T-helper 2 cell treated with Interferon-gamma antibody and Interleukin-4, amounts not matched to agents 5 μg/mL and 100 μg/mL, for 36 hours (primary cell): ENCODE measurements at regions not wholly inside any gene's neighbourhood (a gene's known extent, or its start where the extent isn't known, plus 50 kb on each side); places are given as distances from the start of the nearest gene placed in this dataset.

Source experiments
- DNase-seq: peaks from one replicate; pipeline ENCODE4 v3.0.0; 2021; ENCODE audit warnings: low spot score
- H3K27ac Mint-ChIP-seq: one replicate; pipeline ENCODE4 v1.8.0; 2021; ENCODE audit warnings: mild to moderate bottlenecking, mixed read lengths
- H3K27me3 Mint-ChIP-seq: one replicate; pipeline ENCODE4 v1.8.0; 2021; ENCODE audit warnings: low read depth, mixed read lengths
- H3K36me3 Mint-ChIP-seq: one replicate; pipeline ENCODE4 v1.8.0; 2021; ENCODE audit warnings: low read depth, mixed read lengths
- H3K4me1 Mint-ChIP-seq: one replicate; pipeline ENCODE4 v1.8.0; 2021; ENCODE audit warnings: low read depth, mixed read lengths
- H3K4me3 Mint-ChIP-seq: one replicate; pipeline ENCODE4 v1.8.0; 2022; ENCODE audit warnings: mild to moderate bottlenecking, moderate library complexity, mixed read lengths
- H3K9me3 Mint-ChIP-seq: one replicate; pipeline ENCODE4 v1.8.0; 2021; ENCODE audit warnings: mixed read lengths

- Mint-ChIP-seq H3K36me3 (no peaks in the 10 kb centered on the region), H3K4me1 (no peaks in the 10 kb centered on the region), H3K4me3 (no peak overlapping the region), H3K27me3 (no peaks in the 10 kb centered on the region), H3K9me3 (no peaks in the 10 kb centered on the region), H3K27ac (no peak overlapping the region)
- DNase-seq = no peak
These were observed 245.4 kb upstream of the SOX4 start for GRCh38 chr6:21348146-21348503.

- no peak overlapping the region for H3K4me3 Mint-ChIP-seq
- no peak for DNase-seq
These were observed 244.9 kb upstream of the SOX4 start for GRCh38 chr6:21348504-21349195.

GRCh38 chr6:21349834-21350233, 243.7 kb upstream of the SOX4 start:
- DNase-seq = no peak
- Mint-ChIP-seq H3K36me3 (no peaks in the 10 kb centered on the region), H3K4me3 (no peak overlapping the region), H3K27ac (no peak overlapping the region), H3K4me1 (no peaks in the 10 kb centered on the region), H3K27me3 (no peaks in the 10 kb centered on the region), H3K9me3 (no peaks in the 10 kb centered on the region)

More at GRCh38 chr6:21348504-21349195, 244.9 kb upstream of the SOX4 start:
- H3K36me3 Mint-ChIP-seq = no peaks in the 10 kb centered on the region
- H3K27ac Mint-ChIP-seq = no peak overlapping the region
- H3K27me3 Mint-ChIP-seq = no peaks in the 10 kb centered on the region
- no peaks in the 10 kb centered on the region for H3K4me1 Mint-ChIP-seq
- H3K9me3 Mint-ChIP-seq = no peaks in the 10 kb centered on the region

- H3K9me3 Mint-ChIP-seq = no peaks in the 10 kb centered on the region
- no peak overlapping the region for H3K27ac Mint-ChIP-seq
- no peaks in the 10 kb centered on the region for H3K4me1 Mint-ChIP-seq
- DNase-seq = no peak
- H3K36me3 Mint-ChIP-seq = no peaks in the 10 kb centered on the region
- H3K4me3 Mint-ChIP-seq = no peak overlapping the region
- no peaks in the 10 kb centered on the region for H3K27me3 Mint-ChIP-seq
These were observed 242.6 kb upstream of the SOX4 start for GRCh38 chr6:21350926-21351325.

GRCh38 chr6:21352131-21352530, 241.4 kb upstream of the SOX4 start:
- Mint-ChIP-seq H3K9me3 (no peaks in the 10 kb centered on the region), H3K4me1 (no peaks in the 10 kb centered on the region), H3K36me3 (no peaks in the 10 kb centered on the region), H3K27ac (no peak overlapping the region), H3K27me3 (no peaks in the 10 kb centered on the region), H3K4me3 (no peak overlapping the region)
- no peak for DNase-seq

- no peaks in the 10 kb centered on the region for H3K36me3 Mint-ChIP-seq
- H3K27me3 Mint-ChIP-seq = no peaks in the 10 kb centered on the region
- H3K9me3 Mint-ChIP-seq = no peaks in the 10 kb centered on the region
- H3K4me1 Mint-ChIP-seq = no peaks in the 10 kb centered on the region
- no peak for DNase-seq
- no peak overlapping the region for H3K27ac Mint-ChIP-seq
- no peak overlapping the region for H3K4me3 Mint-ChIP-seq
These were observed 238.7 kb upstream of the SOX4 start for GRCh38 chr6:21354805-21355238.

- no peak for DNase-seq
- no peak overlapping the region for H3K27ac Mint-ChIP-seq
- H3K4me1 Mint-ChIP-seq = no peaks in the 10 kb centered on the region
- no peaks in the 10 kb centered on the region for H3K9me3 Mint-ChIP-seq
- no peaks in the 10 kb centered on the region for H3K27me3 Mint-ChIP-seq
- H3K4me3 Mint-ChIP-seq = no peak overlapping the region
- no peaks in the 10 kb centered on the region for H3K36me3 Mint-ChIP-seq
These were observed 237.9 kb upstream of the SOX4 start for GRCh38 chr6:21355638-21356037.

- Mint-ChIP-seq H3K27ac (no peak overlapping the region), H3K36me3 (no peaks in the 10 kb centered on the region), H3K4me1 (no peaks in the 10 kb centered on the region), H3K27me3 (no peaks in the 10 kb centered on the region), H3K4me3 (no peak overlapping the region), H3K9me3 (no peaks in the 10 kb centered on the region)
- DNase-seq = no peak
These were observed 236.3 kb upstream of the SOX4 start for GRCh38 chr6:21357262-21357661.

GRCh38 chr6:21359926-21360325, 233.6 kb upstream of the SOX4 start:
- no peaks in the 10 kb centered on the region for H3K27me3 Mint-ChIP-seq

GRCh38 chr6:21360336-21360735, 233.2 kb upstream of the SOX4 start:
- no peaks in the 10 kb centered on the region for H3K4me1 Mint-ChIP-seq

More at GRCh38 chr6:21359926-21360325, 233.6 kb upstream of the SOX4 start:
- H3K4me1 Mint-ChIP-seq = no peaks in the 10 kb centered on the region
- no peak overlapping the region for H3K27ac Mint-ChIP-seq
- H3K36me3 Mint-ChIP-seq = no peaks in the 10 kb centered on the region
- H3K4me3 Mint-ChIP-seq = no peak overlapping the region
- H3K9me3 Mint-ChIP-seq = no peaks in the 10 kb centered on the region
- DNase-seq = no peak

GRCh38 chr6:21367148-21367547, 226.4 kb upstream of the SOX4 start:
- H3K9me3 Mint-ChIP-seq = no peaks in the 10 kb centered on the region
- H3K27ac Mint-ChIP-seq = no peak overlapping the region
- H3K4me3 Mint-ChIP-seq = no peak overlapping the region
- no peaks in the 10 kb centered on the region for H3K36me3 Mint-ChIP-seq
- DNase-seq = no peak
- H3K4me1 Mint-ChIP-seq = no peaks in the 10 kb centered on the region
- H3K27me3 Mint-ChIP-seq = peaks cover 10% of the 10 kb centered on the region

More at GRCh38 chr6:21360336-21360735, 233.2 kb upstream of the SOX4 start:
- H3K27ac Mint-ChIP-seq = no peak overlapping the region
- no peak overlapping the region for H3K4me3 Mint-ChIP-seq
- no peaks in the 10 kb centered on the region for H3K36me3 Mint-ChIP-seq
- DNase-seq = no peak
- H3K9me3 Mint-ChIP-seq = no peaks in the 10 kb centered on the region
- H3K27me3 Mint-ChIP-seq = no peaks in the 10 kb centered on the region

GRCh38 chr6:21367649-21368154, 225.8 kb upstream of the SOX4 start:
- H3K36me3 Mint-ChIP-seq = no peaks in the 10 kb centered on the region
- no peak overlapping the region for H3K27ac Mint-ChIP-seq

GRCh38 chr6:21371061-21371460, 222.5 kb upstream of the SOX4 start:
- no peak overlapping the region for H3K27ac Mint-ChIP-seq
- no peaks in the 10 kb centered on the region for H3K4me1 Mint-ChIP-seq
- peaks cover 10% of the 10 kb centered on the region for H3K27me3 Mint-ChIP-seq
- H3K36me3 Mint-ChIP-seq = no peaks in the 10 kb centered on the region
- H3K9me3 Mint-ChIP-seq = no peaks in the 10 kb centered on the region
- H3K4me3 Mint-ChIP-seq = no peak overlapping the region
- DNase-seq = no peak

More at GRCh38 chr6:21367649-21368154, 225.8 kb upstream of the SOX4 start:
- Mint-ChIP-seq H3K4me1 (no peaks in the 10 kb centered on the region), H3K27me3 (peaks cover 10% of the 10 kb centered on the region), H3K9me3 (no peaks in the 10 kb centered on the region), H3K4me3 (no peak overlapping the region)
- no peak for DNase-seq

- Mint-ChIP-seq H3K27me3 (peaks cover 7% of the 10 kb centered on the region), H3K36me3 (no peaks in the 10 kb centered on the region), H3K4me3 (no peak overlapping the region), H3K9me3 (no peaks in the 10 kb centered on the region), H3K4me1 (no peaks in the 10 kb centered on the region), H3K27ac (no peak overlapping the region)
- no peak for DNase-seq
These were observed 221.8 kb upstream of the SOX4 start for GRCh38 chr6:21371676-21372171.
